HEK293 (cell line): ENCODE measurements at regions not wholly inside any gene's neighbourhood (a gene's known extent, or its start where the extent isn't known, plus 50 kb on each side); places are given as distances from the start of the nearest gene placed in this dataset.
A peak's percentile ranks its signal among the peaks of the same experiment; 100 is the strongest.

ENCODE experiments used
- CTCF ChIA-PET: fragments of 350-600 bp; formaldehyde crosslinking; extraction: SDS; loops from one replicate; lab custom pipeline; 2021; ENCODE audit warnings: antibody characterized with exemption; lab: Yijun Ruan, JAX
- POLR2A ChIA-PET: fragments of 300-600 bp; formaldehyde crosslinking; extraction: SDS; loops from one replicate; lab custom pipeline; 2020; ENCODE audit warnings: antibody characterized with exemption, inconsistent platforms; lab: Yijun Ruan, JAX
- H3K27ac ChIP-seq: fragments of 200-500 bp; sonication (Bioruptor generic); 2 replicates; pipeline ENCODE4 v1.5.1; 2014; ENCODE audit warnings: low read depth, low read length, control low read depth, inconsistent platforms; ENCODE audit errors: extremely low read depth
- H3K36me3 ChIP-seq, 2 experiments: fragments of 200-500 bp in 1 of 2; sonication (Bioruptor generic) in 1 of 2; 1 replicate in 1 of 2; 2 replicates in 1 of 2; pipeline ENCODE4 v1.5.1; 2014 to 2017; ENCODE audit warnings: inconsistent platforms in 2 of 2, low read length in 2 of 2; ENCODE audit not compliant: control insufficient read depth in 2 of 2, insufficient read depth in 1 of 2
- H3K4me1 ChIP-seq: fragments of 200-500 bp; sonication (Bioruptor generic); 2 replicates; pipeline ENCODE4 v1.5.1; 2014; ENCODE audit warnings: mild to moderate bottlenecking, low read length, inconsistent platforms; ENCODE audit not compliant: control insufficient read depth, insufficient read depth
- H3K4me3 ChIP-seq: 2 replicates; pipeline ENCODE4 v1.5.1; 2011; ENCODE audit warnings: low read depth, mild to moderate bottlenecking, control low read depth, low read length, moderate library complexity
- H3K9me3 ChIP-seq: fragments of 200-500 bp; sonication (Bioruptor generic); 2 replicates; pipeline ENCODE4 v1.5.1; 2014; ENCODE audit warnings: low read depth, low read length, inconsistent platforms; ENCODE audit not compliant: control insufficient read depth, insufficient read depth
- CTCF ChIP-seq: fragments of 450-650 bp; formaldehyde crosslinking; IDR thresholded peaks from 2 replicates; pipeline ENCODE4 v1.5.1; 2016; ENCODE audit warnings: missing biosample characterization, missing genetic modification characterization
- FEZF1 ChIP-seq: fragments of 450-650 bp; formaldehyde crosslinking; IDR thresholded peaks from 2 replicates; pipeline ENCODE4 v1.5.1; 2016; ENCODE audit warnings: missing biosample characterization, missing genetic modification characterization
- HOXC10 ChIP-seq: sonication (generic); formaldehyde crosslinking; IDR thresholded peaks from 2 replicates; pipeline ENCODE4 v1.8.1; 2023; ENCODE audit warnings: mild to moderate bottlenecking, missing genetic modification reagents
- INSM2 ChIP-seq: fragments of 450-650 bp; formaldehyde crosslinking; IDR thresholded peaks from 2 replicates; pipeline ENCODE4 v1.5.1; 2016; ENCODE audit warnings: missing biosample characterization, missing genetic modification characterization
- PATZ1 ChIP-seq: fragments of 450-650 bp; formaldehyde crosslinking; IDR thresholded peaks from 2 replicates; pipeline ENCODE4 v1.5.1; 2016; ENCODE audit warnings: missing biosample characterization, missing genetic modification characterization
- PRDM6 ChIP-seq: fragments of 450-650 bp; formaldehyde crosslinking; IDR thresholded peaks from 2 replicates; pipeline ENCODE4 v1.5.1; 2017; ENCODE audit warnings: missing biosample characterization, missing genetic modification characterization
- SETDB1 ChIP-seq: IDR thresholded peaks from one replicate; pipeline ENCODE4 v1.6.1; 2017; ENCODE audit warnings: mild to moderate bottlenecking, low read length, moderate library complexity, mixed read lengths; ENCODE audit not compliant: insufficient read length
- SP7 ChIP-seq: fragments of 450-650 bp; formaldehyde crosslinking; IDR thresholded peaks from 2 replicates; pipeline ENCODE4 v1.5.1; 2016; ENCODE audit warnings: missing biosample characterization, missing genetic modification characterization
- ZBTB26 ChIP-seq: fragments of 450-650 bp; formaldehyde crosslinking; optimal IDR thresholded peaks from 2 replicates; pipeline ENCODE3; 2016; ENCODE audit warnings: missing biosample characterization, mild to moderate bottlenecking, missing genetic modification characterization
- ZBTB44 ChIP-seq: fragments of 450-650 bp; IDR thresholded peaks from 2 replicates; pipeline ENCODE4 v1.5.1; 2018; ENCODE audit warnings: missing biosample characterization, mild to moderate bottlenecking, missing genetic modification characterization
- ZBTB8A ChIP-seq: fragments of 450-650 bp; formaldehyde crosslinking; IDR thresholded peaks from 2 replicates; pipeline ENCODE4 v1.5.1; 2016; ENCODE audit warnings: missing biosample characterization, missing genetic modification characterization
- ZFP3 ChIP-seq: fragments of 450-650 bp; formaldehyde crosslinking; IDR thresholded peaks from 2 replicates; pipeline ENCODE4 v1.5.1; 2016; ENCODE audit warnings: low read depth, missing biosample characterization, missing genetic modification characterization
- ZFP37 ChIP-seq: fragments of 450-650 bp; formaldehyde crosslinking; IDR thresholded peaks from 2 replicates; pipeline ENCODE4 v1.5.1; 2016; ENCODE audit warnings: missing biosample characterization, missing genetic modification characterization
- ZFP41 ChIP-seq: fragments of 450-650 bp; formaldehyde crosslinking; IDR thresholded peaks from 2 replicates; pipeline ENCODE4 v1.5.1; 2016; ENCODE audit warnings: missing biosample characterization, missing genetic modification characterization, borderline replicate concordance
- ZNF10 ChIP-seq: fragments of 450-650 bp; formaldehyde crosslinking; IDR thresholded peaks from 2 replicates; pipeline ENCODE4 v1.5.1; 2017; ENCODE audit warnings: missing biosample characterization, missing genetic modification characterization
- ZNF350 ChIP-seq: fragments of 450-650 bp; formaldehyde crosslinking; IDR thresholded peaks from 2 replicates; pipeline ENCODE4 v1.5.0; 2017; ENCODE audit warnings: missing biosample characterization, mild to moderate bottlenecking, missing genetic modification characterization
- ZNF544 ChIP-seq: fragments of 450-650 bp; formaldehyde crosslinking; IDR thresholded peaks from 2 replicates; pipeline ENCODE4 v1.5.0; 2017; ENCODE audit warnings: missing biosample characterization, missing genetic modification characterization
- ZNF580 ChIP-seq: fragments of 450-650 bp; formaldehyde crosslinking; IDR thresholded peaks from 2 replicates; pipeline ENCODE4 v1.5.1; 2016; ENCODE audit warnings: missing biosample characterization, missing genetic modification characterization
- ZNF610 ChIP-seq: fragments of 450-650 bp; formaldehyde crosslinking; IDR thresholded peaks from 2 replicates; pipeline ENCODE4 v1.5.1; 2016; ENCODE audit warnings: missing biosample characterization, missing genetic modification characterization, borderline replicate concordance
- ZNF664 ChIP-seq: fragments of 450-650 bp; formaldehyde crosslinking; IDR thresholded peaks from 2 replicates; pipeline ENCODE4 v1.5.1; 2016; ENCODE audit warnings: missing biosample characterization, missing genetic modification characterization
- ZNF707 ChIP-seq: fragments of 450-650 bp; formaldehyde crosslinking; IDR thresholded peaks from 2 replicates; pipeline ENCODE4 v1.5.1; 2016; ENCODE audit warnings: missing biosample characterization, missing genetic modification characterization
- ZSCAN5A ChIP-seq: fragments of 450-650 bp; formaldehyde crosslinking; IDR thresholded peaks from 2 replicates; pipeline ENCODE4 v1.5.1; 2016; ENCODE audit warnings: missing biosample characterization, missing genetic modification characterization
- ZXDB ChIP-seq: fragments of 450-650 bp; formaldehyde crosslinking; IDR thresholded peaks from 2 replicates; pipeline ENCODE4 v1.5.1; 2016; ENCODE audit warnings: missing biosample characterization, missing genetic modification characterization

GRCh38 chr2:217138284-217138683, 278.4 kb upstream of the TNP1 start:
- no peaks in the 10 kb centered on the region for H3K4me1 ChIP-seq
- POLR2A ChIA-PET: no interaction called here

GRCh38 chr2:217127744-217128143, 267.9 kb upstream of the TNP1 start:
- no peaks in the 10 kb centered on the region for H3K4me1 ChIP-seq
- no peaks in the 10 kb centered on the region for H3K36me3 ChIP-seq
- CTCF ChIA-PET: interaction anchor here (0.5 kb wide), 1 partner anchor 9 kb away, joined by 3 read pairs; no protein-coding TSS in a partner anchor
- no peak overlapping the region for H3K4me3 ChIP-seq
- POLR2A ChIA-PET: no interaction called here
- H3K9me3 ChIP-seq: no peaks in the 10 kb centered on the region
- H3K27ac ChIP-seq: no peak overlapping the region; the same call in 1 of the 2 replicates
- TF ChIP-seq CTCF (tag by site-specific recombination): no peak
- no peak for TF ChIP-seq ZNF707 (tag by site-specific recombination)
- no peak for TF ChIP-seq ZNF610 (tag by site-specific recombination)
- peak; percentile 76 for TF ChIP-seq ZBTB44
- no peak for TF ChIP-seq ZNF544 (tag by site-specific recombination)
- no peak for TF ChIP-seq ZNF664
- TF ChIP-seq PATZ1: no peak
- peak; percentile 96 for TF ChIP-seq SP7 (tag by site-specific recombination)
- 0 out of 2 replicates have a peak, but pooled peaks have one; percentile 43 for TF ChIP-seq INSM2
- no peak for TF ChIP-seq ZFP41 (tag by site-specific recombination)
- no peak for TF ChIP-seq ZFP3 (tag by site-specific recombination)
- TF ChIP-seq ZNF10: no peak
- TF ChIP-seq PRDM6 (tag by site-specific recombination): 0 out of 2 replicates have a peak, but pooled peaks have one; percentile 39
- peak; percentile 96 for TF ChIP-seq FEZF1 (tag by site-specific recombination)
- no peak for TF ChIP-seq ZNF350 (tag by site-specific recombination)
- no peak for TF ChIP-seq ZBTB26 (tag by site-specific recombination)
- no peak for TF ChIP-seq ZSCAN5A (tag by site-specific recombination)
- TF ChIP-seq HOXC10 (CRISPR knock-in tag): no peak
- TF ChIP-seq ZXDB (tag by site-specific recombination): no peak
- TF ChIP-seq ZNF580 (tag by site-specific recombination): 0 out of 2 replicates have a peak, but pooled peaks have one; percentile 50
- TF ChIP-seq ZFP37 (tag by site-specific recombination): no peak

More at GRCh38 chr2:217138284-217138683, 278.4 kb upstream of the TNP1 start:
- Histone ChIP-seq H3K27ac (no peak overlapping the region), H3K9me3 (no peaks in the 10 kb centered on the region), H3K4me3 (no peak overlapping the region), H3K36me3 (no peaks in the 10 kb centered on the region)
- TF ChIP-seq SETDB1: peak; percentile 48
- no peak for TF ChIP-seq ZBTB8A (tag by site-specific recombination)
- CTCF ChIA-PET: no interaction called here
